PC-3 (cell line): ENCODE measurements at regions not wholly inside any gene's neighbourhood (a gene's known extent, or its start where the extent isn't known, plus 50 kb on each side); places are given as distances from the start of the nearest gene placed in this dataset.
"Not testable (repeated sequence)": the region's sequence is repeated elsewhere in the genome, so short reads cannot be mapped to it uniquely, and the experiment has no call there.

Source experiments
- ATAC-seq: fragments of 200-7000 bp; cut with Tn5 transposase; 2 replicates; pipeline ENCODE4 v1.9.1; 2020; ENCODE audit warnings: mild to moderate bottlenecking, moderate library complexity
- BruUV-seq: library from RNA; stranded (reverse); fragments of 400-500 nt; replicated peaks from 2 replicates; lab custom pipeline; 2021; lab: Mats Ljungman, UMichigan
- CTCF ChIA-PET: fragments of 300-600 bp; sonication (Branson Sonifier 250); formaldehyde crosslinking; loops from one replicate; lab custom pipeline; 2022; ENCODE audit warnings: antibody characterized with exemption; lab: Charles Lee
- POLR2A ChIA-PET: fragments of 300-600 bp; sonication (Branson Sonifier 250); formaldehyde crosslinking; loops from one replicate; lab custom pipeline; 2022; ENCODE audit warnings: antibody characterized with exemption; ENCODE audit not compliant: unreplicated experiment; lab: Charles Lee
- DNase-seq: peaks from one replicate; pipeline ENCODE4 v3.0.0-alpha.2; 2015
- H2AFZ ChIP-seq: fragments of 300-600 bp; sonication (generic); 2 replicates; pipeline ENCODE4 v1.6.0; 2016; ENCODE audit warnings: antibody characterized with exemption, low read length
- H3F3A ChIP-seq: fragments of 300-600 bp; sonication (generic); one replicate; pipeline ENCODE4 v1.6.0; 2017; ENCODE audit warnings: antibody characterized with exemption, low read length, control low read depth, mild to moderate bottlenecking; ENCODE audit not compliant: unreplicated experiment
- H3K27ac ChIP-seq: fragments of 300-600 bp; sonication (generic); 2 replicates; pipeline ENCODE4 v1.5.1; 2016; ENCODE audit warnings: mild to moderate bottlenecking, low read length
- H3K27me3 ChIP-seq: fragments of 300-600 bp; sonication (generic); 2 replicates; pipeline ENCODE4 v1.6.1; 2016; ENCODE audit warnings: low read length, mixed read lengths
- H3K36me3 ChIP-seq: fragments of 300-600 bp; sonication (generic); 2 replicates; pipeline ENCODE4 v1.6.1; 2016; ENCODE audit warnings: low read depth, mixed run types, low read length, mixed read lengths
- H3K4me1 ChIP-seq: fragments of 300-600 bp; sonication (generic); 2 replicates; pipeline ENCODE4 v1.5.1; 2016; ENCODE audit warnings: low read length; ENCODE audit not compliant: insufficient read depth
- H3K4me2 ChIP-seq: fragments of 300-600 bp; sonication (generic); 2 replicates; pipeline ENCODE4 v1.6.0; 2016; ENCODE audit warnings: low read length
- H3K4me3 ChIP-seq: fragments of 300-600 bp; sonication (generic); 2 replicates; pipeline ENCODE4 v1.5.1; 2016; ENCODE audit warnings: mild to moderate bottlenecking, low read length, mixed read lengths
- H3K79me2 ChIP-seq: fragments of 300-600 bp; sonication (generic); 2 replicates; pipeline ENCODE4 v1.6.1; 2017; ENCODE audit warnings: low read length, mixed read lengths
- H3K9ac ChIP-seq: fragments of 300-600 bp; sonication (generic); 2 replicates; pipeline ENCODE4 v1.6.0; 2016; ENCODE audit warnings: mild to moderate bottlenecking, low read length
- H3K9me2 ChIP-seq: fragments of 300-600 bp; sonication (generic); replicated peaks from 2 replicates; pipeline ENCODE4 v1.6.1; 2016; ENCODE audit warnings: mixed run types, low read length, mixed read lengths
- H3K9me3 ChIP-seq: fragments of 300-600 bp; sonication (generic); 2 replicates; pipeline ENCODE4 v1.6.1; 2016; ENCODE audit warnings: low read length, mixed read lengths
- H4K20me1 ChIP-seq: fragments of 300-600 bp; sonication (generic); 2 replicates; pipeline ENCODE4 v1.6.1; 2016; ENCODE audit warnings: low read length, mixed read lengths
- CTCF ChIP-seq: fragments of 300-600 bp; sonication (generic); conservative IDR thresholded peaks from 2 replicates; pipeline ENCODE4 v1.5.1; 2017; ENCODE audit warnings: antibody characterized with exemption, low read depth, mild to moderate bottlenecking, low read length
- EZH2 ChIP-seq: fragments of 300-600 bp; sonication (generic); IDR thresholded peaks from one replicate; pipeline ENCODE4 v1.6.1; 2017; ENCODE audit warnings: antibody characterized with exemption, mild to moderate bottlenecking, low read length; ENCODE audit not compliant: unreplicated experiment
- EZH2phosphoT487 ChIP-seq: fragments of 300-600 bp; sonication (generic); IDR thresholded peaks from 2 replicates; pipeline ENCODE4 v1.6.1; 2018; ENCODE audit warnings: mild to moderate bottlenecking, antibody characterized with exemption, low read length, borderline replicate concordance
- intact Hi-C: fragments of 100-400 bp; cut with micrococcal nuclease; formaldehyde crosslinking; loops from 2 replicates; pipeline ENCODE4 v1.9.0; 2023

GRCh38 chr7:47066976-47067614, 514.8 kb downstream of the TNS3 start:
- H3K27me3 ChIP-seq, result no peaks in the 10 kb centered on the region
- ATAC-seq (no peak), DNase-seq (no peak)
- POLR2A ChIA-PET, result no interaction called here
- TF ChIP-seq EZH2phosphoT487 (no peak), EZH2 (no peak), CTCF (no peak)
- no peak overlapping the region for H2AFZ ChIP-seq
- intact Hi-C loops, result no loop called here
- H3K9ac ChIP-seq, result no peak overlapping the region
- no peaks in the 10 kb centered on the region for H4K20me1 ChIP-seq
- no peak overlapping the region for H3K4me3 ChIP-seq
- no peaks in the 10 kb centered on the region for H3K9me2 ChIP-seq
- CTCF ChIA-PET, result no interaction called here
- no peaks in the 10 kb centered on the region for H3K79me2 ChIP-seq
- no peaks in the 10 kb centered on the region for H3K9me3 ChIP-seq
- no TSS peak for BruUV-seq
- H3F3A ChIP-seq, result no peaks in the 10 kb centered on the region
- H3K4me1 ChIP-seq, result no peaks in the 10 kb centered on the region
- H3K27ac ChIP-seq, result no peak overlapping the region
- no peak overlapping the region for H3K4me2 ChIP-seq
- H3K36me3 ChIP-seq, result no peaks in the 10 kb centered on the region

DNA sequence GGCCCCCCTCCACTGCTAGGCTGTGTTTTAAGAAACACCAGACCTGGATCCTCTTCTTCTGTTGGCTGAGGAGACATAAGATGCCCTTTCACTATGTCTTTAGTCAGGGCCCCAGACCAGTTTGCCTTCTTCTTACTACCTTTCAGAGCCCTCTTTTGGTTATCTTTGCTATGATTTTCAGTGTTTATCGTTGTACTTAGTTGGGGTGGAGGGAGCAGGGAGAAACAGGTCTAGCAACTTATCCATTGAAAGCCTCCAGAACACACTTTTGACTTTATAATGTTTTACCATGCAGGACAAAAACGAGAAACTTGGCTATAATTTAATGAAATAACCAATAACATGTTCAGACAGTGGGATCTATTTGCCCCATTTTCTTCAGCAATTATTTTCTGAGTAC, 525.2 kb downstream of the TNS3 start:
- no peak overlapping the region for H3K27ac ChIP-seq
- no peaks in the 10 kb centered on the region for H3F3A ChIP-seq
- H3K4me1 ChIP-seq, result no peaks in the 10 kb centered on the region
- ATAC-seq, result no peak
- intact Hi-C loops, result no loop called here
- H3K4me3 ChIP-seq, result no peak overlapping the region
- DNase-seq, result no peak
- TF ChIP-seq EZH2phosphoT487, result no peak
- no peak for TF ChIP-seq CTCF
- no peak for TF ChIP-seq EZH2
- H3K9me3 ChIP-seq, result no peaks in the 10 kb centered on the region
- no peaks in the 10 kb centered on the region for H4K20me1 ChIP-seq
- no peaks in the 10 kb centered on the region for H3K9me2 ChIP-seq
- POLR2A ChIA-PET, result no interaction called here
- H2AFZ ChIP-seq, result no peak overlapping the region
- H3K79me2 ChIP-seq, result no peaks in the 10 kb centered on the region
- no peaks in the 10 kb centered on the region for H3K36me3 ChIP-seq
- CTCF ChIA-PET, result no interaction called here
- H3K27me3 ChIP-seq, result no peaks in the 10 kb centered on the region
- no peak overlapping the region for H3K9ac ChIP-seq
- no peak overlapping the region for H3K4me2 ChIP-seq
- no TSS peak for BruUV-seq

DNA sequence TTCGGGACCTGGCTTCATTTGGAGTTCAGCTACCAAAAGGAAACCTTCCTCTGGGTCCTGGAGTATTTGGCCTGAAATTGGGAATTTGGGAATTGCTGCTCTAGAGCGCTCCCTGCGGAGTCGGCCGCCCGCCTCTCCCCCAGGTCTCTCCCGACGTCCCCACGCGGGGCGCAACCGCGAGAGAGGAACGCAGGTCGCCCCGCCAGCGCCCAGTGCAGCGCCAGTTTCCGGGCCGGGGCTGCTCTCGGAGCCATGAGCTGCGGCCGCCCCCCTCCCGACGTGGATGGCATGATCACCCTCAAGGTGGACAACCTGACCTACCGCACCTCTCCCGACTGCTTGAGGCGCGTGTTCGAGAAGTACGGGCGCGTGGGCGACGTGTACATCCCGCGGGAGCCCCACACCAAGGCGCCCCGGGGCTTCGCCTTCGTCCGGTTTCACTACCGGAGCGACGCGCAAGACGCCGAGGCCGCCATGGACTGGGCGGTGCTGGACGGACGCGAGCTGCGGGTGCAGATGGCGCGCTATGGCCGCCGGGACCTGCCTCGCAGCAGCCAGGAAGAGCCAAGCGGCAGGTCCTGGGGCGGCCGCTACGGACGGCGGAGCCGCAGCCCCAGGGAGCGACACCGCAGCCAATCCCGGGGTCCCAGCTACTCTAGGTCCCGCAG, 529.2 kb downstream of the TNS3 start:
- DNase-seq, intact Hi-C loops, H4K20me1 ChIP-seq, BruUV-seq, H3K9me2 ChIP-seq, H3K9ac ChIP-seq, H3K9me3 ChIP-seq, H3K27ac ChIP-seq, H3F3A ChIP-seq, ATAC-seq, H3K36me3 ChIP-seq, H3K27me3 ChIP-seq, POLR2A ChIA-PET, H3K4me2 ChIP-seq, H3K79me2 ChIP-seq, CTCF ChIA-PET, H3K4me1 ChIP-seq, H2AFZ ChIP-seq, H3K4me3 ChIP-seq: not testable (repeated sequence)
